ENCODE measurements at regions not wholly inside any gene's neighbourhood (a gene's known extent, or its start where the extent isn't known, plus 50 kb on each side); places are given as distances from the start of the nearest gene placed in this dataset.

- no peaks in the 10 kb centered on the region for H4K20me1 ChIP-seq (ENCODE audit: insufficient read depth, low read length)
- no peak overlapping the region for H3K4me2 ChIP-seq (ENCODE audit: low read length)
- no peaks in the 10 kb centered on the region for H3K9me2 ChIP-seq (ENCODE audit: low read depth, low read length)
- TF ChIP-seq EZH2 (IDR thresholded peaks at IDR 0.05; ENCODE audit: borderline replicate concordance, low read length) (no peak), CTCF (IDR thresholded peaks at IDR 0.05; ENCODE audit: low read length) (no peak)
- H3K36me3 ChIP-seq (ENCODE audit: insufficient read depth, low read length): no peaks in the 10 kb centered on the region
- H2AFZ ChIP-seq (ENCODE audit: low read length): no peak overlapping the region
- H3K27ac ChIP-seq (ENCODE audit: low read depth, low read length, poor library complexity, severe bottlenecking): no peak overlapping the region
- no peaks in the 10 kb centered on the region for H3K27me3 ChIP-seq (ENCODE audit: insufficient read depth, low read length)
- no peaks in the 10 kb centered on the region for H3K9me3 ChIP-seq (ENCODE audit: low read length)
- H3K9ac ChIP-seq (ENCODE audit: low read length): no peak overlapping the region
- H3K79me2 ChIP-seq (ENCODE audit: insufficient read depth, low read length): no peaks in the 10 kb centered on the region
- H3F3A ChIP-seq (ENCODE audit: insufficient read depth, low read length): no peaks in the 10 kb centered on the region
- no peaks in the 10 kb centered on the region for H3K4me1 ChIP-seq (ENCODE audit: insufficient read depth, low read length, severe bottlenecking)
- H3K4me3 ChIP-seq (ENCODE audit: low read depth, low read length, poor library complexity, severe bottlenecking): no peak overlapping the region
Observed at GRCh38 chr15:72861354-72861910, 77.9 kb upstream of the ADPGK start.

GRCh38 chr15:72859757-72860145, 76.2 kb upstream of the ADPGK start:
- TF ChIP-seq CTCF (IDR thresholded peaks at IDR 0.05; ENCODE audit: low read length) (no peak), EZH2 (IDR thresholded peaks at IDR 0.05; ENCODE audit: borderline replicate concordance, low read length) (no peak)
- Histone ChIP-seq H3K4me3 (ENCODE audit: low read depth, low read length, poor library complexity, severe bottlenecking) (no peak overlapping the region), H4K20me1 (ENCODE audit: insufficient read depth, low read length) (no peaks in the 10 kb centered on the region), H3K36me3 (ENCODE audit: insufficient read depth, low read length) (no peaks in the 10 kb centered on the region), H3K4me1 (ENCODE audit: insufficient read depth, low read length, severe bottlenecking) (no peaks in the 10 kb centered on the region), H2AFZ (ENCODE audit: low read length) (no peak overlapping the region), H3K9me3 (ENCODE audit: low read length) (no peaks in the 10 kb centered on the region), H3K27me3 (ENCODE audit: insufficient read depth, low read length) (no peaks in the 10 kb centered on the region; the same call in 1 of the 2 replicates), H3K9ac (ENCODE audit: low read length) (no peak overlapping the region), H3K4me2 (ENCODE audit: low read length) (no peak overlapping the region), H3K27ac (ENCODE audit: low read depth, low read length, poor library complexity, severe bottlenecking) (no peak overlapping the region), H3K79me2 (ENCODE audit: insufficient read depth, low read length) (no peaks in the 10 kb centered on the region), H3K9me2 (ENCODE audit: low read depth, low read length) (no peaks in the 10 kb centered on the region), H3F3A (ENCODE audit: insufficient read depth, low read length) (no peaks in the 10 kb centered on the region)

- Histone ChIP-seq H3K36me3 (ENCODE audit: insufficient read depth, low read length) (no peaks in the 10 kb centered on the region), H3K27ac (ENCODE audit: low read depth, low read length, poor library complexity, severe bottlenecking) (no peak overlapping the region), H3K9ac (ENCODE audit: low read length) (no peak overlapping the region), H2AFZ (ENCODE audit: low read length) (no peak overlapping the region), H3K9me2 (ENCODE audit: low read depth, low read length) (no peaks in the 10 kb centered on the region), H3F3A (ENCODE audit: insufficient read depth, low read length) (no peaks in the 10 kb centered on the region), H3K4me1 (ENCODE audit: insufficient read depth, low read length, severe bottlenecking) (no peaks in the 10 kb centered on the region), H3K27me3 (ENCODE audit: insufficient read depth, low read length) (no peaks in the 10 kb centered on the region; the same call in 1 of the 2 replicates), H4K20me1 (ENCODE audit: insufficient read depth, low read length) (no peaks in the 10 kb centered on the region), H3K9me3 (ENCODE audit: low read length) (no peaks in the 10 kb centered on the region), H3K4me2 (ENCODE audit: low read length) (no peak overlapping the region), H3K79me2 (ENCODE audit: insufficient read depth, low read length) (no peaks in the 10 kb centered on the region), H3K4me3 (ENCODE audit: low read depth, low read length, poor library complexity, severe bottlenecking) (no peak overlapping the region)
- TF ChIP-seq CTCF (IDR thresholded peaks at IDR 0.05; ENCODE audit: low read length) (no peak), EZH2 (IDR thresholded peaks at IDR 0.05; ENCODE audit: borderline replicate concordance, low read length) (no peak)
Observed at GRCh38 chr15:72859017-72859756, 75.6 kb upstream of the ADPGK start.

All from OCI-LY1 (cell line).